ENCODE measurements at regions not wholly inside any gene's neighbourhood (a gene's known extent, or its start where the extent isn't known, plus 50 kb on each side); places are given as distances from the start of the nearest gene placed in this dataset. TPM values are rescaled to one million over a fixed set of nuclear protein-coding genes. Genes with fewer than 3 reads are reported as not detected.

Small RNA genes in the stretch of these regions (small RNA-seq; reads per million reads assigned to genes)
- gene RNA5SP167 (not detected), gene RNU6-1230P (not detected)
